ENCODE measurements at regions not wholly inside any gene's neighbourhood (a gene's known extent, or its start where the extent isn't known, plus 50 kb on each side); places are given as distances from the start of the nearest gene placed in this dataset. TPM values are rescaled to one million over a fixed set of nuclear protein-coding genes. Genes with fewer than 3 reads are reported as not detected.

GRCh38 chr11:112911124-112911523 lies 50.1 kb upstream of the NCAM1 start:
- DNase-seq (ENCODE audit: low spot score), result no peak
- Histone ChIP-seq H3K36me3 (ENCODE audit: control insufficient read depth in 4 of 4, insufficient read depth in 3 of 4, low read depth in 1 of 4, low read length in 3 of 4) (no peaks in the 10 kb centered on the region), H3K9me3 (ENCODE audit: control insufficient read depth in 4 of 4, low read length in 3 of 4) (no peaks in the 10 kb centered on the region), H3K4me1 (ENCODE audit: control insufficient read depth in 4 of 4, insufficient read depth in 4 of 4, low read length in 3 of 4) (no peaks in the 10 kb centered on the region), H3K27ac (ENCODE audit: low read depth in 1 of 2, low read length in 2 of 2) (no peak overlapping the region), H3K9ac (ENCODE audit: low read depth in 1 of 2, low read length in 2 of 2) (no peak overlapping the region), H3K27me3 (ENCODE audit: control insufficient read depth in 4 of 4, insufficient read depth in 4 of 4, low read length in 3 of 4) (peaks cover 0 to 5% (median 0%) of the 10 kb centered on the region in 4 donors), H3K4me3 (ENCODE audit: low read depth in 1 of 3, low read length in 3 of 3) (no peak overlapping the region)
- TF ChIP-seq CTCF (IDR thresholded peaks at IDR 0.05; ENCODE audit: low read depth, low read length, missing input control), result no peak
- TF ChIP-seq TAF1 (conservative IDR thresholded peaks at IDR 0.05), result no peak
- TF ChIP-seq MAX (IDR thresholded peaks at IDR 0.05), result no peak
- no peak for TF ChIP-seq RXRA (IDR thresholded peaks at IDR 0.05)
- TF ChIP-seq HNF4G (IDR thresholded peaks at IDR 0.05), result no peak
- TF ChIP-seq HNF4A (conservative IDR thresholded peaks at IDR 0.05), result no peak
- TF ChIP-seq NR2F2 (IDR thresholded peaks at IDR 0.05), result no peak
- WGBS, result 73% methylated on average over 1 of the region's 1 CpG

Small RNAs in the stretch of these regions (small RNA-seq; reads per million reads assigned to genes)
- gene RF00477 (not detected), gene RNU6-44P (not detected)

All from liver (tissue), 9 donors.